GM21515 (cell line): ENCODE measurements at regions not wholly inside any gene's neighbourhood (a gene's known extent, or its start where the extent isn't known, plus 50 kb on each side); places are given as distances from the start of the nearest gene placed in this dataset.
"Not testable (repeated sequence)": the region's sequence is repeated elsewhere in the genome, so short reads cannot be mapped to it uniquely, and the experiment has no call there.

Experiments
- ATAC-seq: cut with Tn5 transposase; IDR thresholded peaks from one replicate; pipeline ENCODE4 v1.9.1; 2021; ENCODE audit not compliant: unreplicated experiment

DNA sequence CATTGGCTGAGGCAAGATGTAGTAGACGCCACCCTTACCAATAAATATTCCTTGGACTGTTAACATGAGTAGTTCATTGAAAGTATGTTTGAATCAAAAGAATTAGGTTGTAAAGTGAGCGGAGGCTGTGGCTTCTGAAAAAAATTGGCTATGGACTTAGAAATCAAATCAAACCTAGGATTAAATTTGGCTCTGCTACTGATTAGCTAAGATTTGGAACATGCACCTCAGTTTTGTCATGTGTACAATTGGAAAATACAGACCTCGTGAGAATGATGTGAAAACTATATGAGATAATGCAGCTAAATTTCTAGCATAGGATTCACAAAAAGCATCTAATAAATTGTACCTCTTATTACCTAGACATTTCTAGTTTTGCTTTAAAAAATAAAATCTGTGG is 85.3 kb upstream of the USP25 start:
- no peak for ATAC-seq

DNA sequence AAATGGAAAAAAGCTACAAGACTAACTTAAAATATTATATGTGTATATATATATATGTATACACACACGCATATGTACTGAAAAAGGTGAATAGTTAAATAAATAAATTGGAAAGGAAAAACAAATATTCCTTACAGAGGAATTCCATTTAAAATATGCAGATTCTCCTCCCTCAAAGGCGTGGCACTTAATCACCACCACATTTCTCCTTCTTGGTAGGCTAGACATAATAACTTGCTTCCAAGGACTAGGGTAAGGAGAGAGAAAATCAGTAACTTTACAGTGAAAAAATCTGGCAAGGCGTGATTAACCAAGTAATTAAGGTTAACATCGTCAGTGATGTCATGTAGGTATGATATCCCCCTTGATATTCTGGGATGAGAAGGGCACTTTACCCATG is 84.0 kb upstream of the USP25 start:
- ATAC-seq: no peak

DNA sequence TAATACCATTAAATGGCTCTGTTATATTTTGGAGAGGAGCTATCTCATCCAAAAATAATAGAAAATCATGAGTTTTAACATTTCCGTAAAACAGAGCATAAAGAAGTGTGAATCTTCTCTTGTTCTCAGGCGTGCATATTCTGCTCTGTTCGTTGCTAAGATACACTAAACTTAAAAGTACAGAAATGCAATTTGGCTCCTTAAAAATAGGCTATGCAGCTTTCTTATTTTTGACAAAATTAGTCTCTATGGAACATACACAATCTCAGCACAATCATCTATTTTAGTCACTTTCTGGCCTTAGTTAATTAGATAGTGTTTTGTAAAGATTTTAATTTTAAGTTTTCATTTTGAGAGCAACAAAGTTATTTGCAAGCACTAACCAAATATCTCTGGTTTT is 79.0 kb upstream of the USP25 start:
- no peak for ATAC-seq

DNA sequence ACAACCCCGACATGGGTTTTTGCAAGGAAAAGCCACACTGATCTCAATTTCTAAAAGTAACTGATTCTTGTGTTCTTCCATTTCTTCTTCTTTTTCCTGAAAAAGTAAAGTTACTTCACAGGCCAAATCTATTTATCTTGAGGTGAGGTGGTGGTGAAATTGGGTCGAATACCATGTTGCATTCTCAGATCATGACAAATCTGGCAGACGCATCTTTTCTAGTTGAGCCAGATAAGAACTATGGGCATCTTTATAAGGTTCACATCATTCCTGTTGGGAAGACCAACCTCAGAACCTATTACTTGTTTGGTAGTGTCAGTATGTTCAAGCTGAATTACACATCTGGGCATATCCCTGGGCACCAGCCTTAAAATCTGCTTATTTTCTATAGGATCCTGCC is 78.6 kb upstream of the USP25 start:
- no peak for ATAC-seq

DNA sequence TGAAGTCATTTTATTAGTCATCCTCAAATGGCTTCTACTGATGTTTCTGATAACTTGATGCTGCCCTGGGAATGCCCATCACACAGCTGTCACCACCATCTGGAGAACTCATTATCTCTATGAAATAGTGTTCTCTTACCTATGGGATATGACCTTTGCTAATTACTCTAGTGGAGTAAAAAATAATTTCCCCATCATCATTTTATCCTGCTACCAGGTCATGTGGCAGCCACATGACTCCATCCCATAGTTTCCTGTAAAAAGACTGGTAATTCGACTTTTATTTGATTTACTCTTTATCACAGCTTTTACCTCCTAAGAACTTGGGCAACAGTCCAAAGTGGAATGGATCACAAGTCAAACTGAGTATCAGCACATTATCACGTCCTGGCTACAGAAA is 76.1 kb upstream of the USP25 start:
- no peak for ATAC-seq

DNA sequence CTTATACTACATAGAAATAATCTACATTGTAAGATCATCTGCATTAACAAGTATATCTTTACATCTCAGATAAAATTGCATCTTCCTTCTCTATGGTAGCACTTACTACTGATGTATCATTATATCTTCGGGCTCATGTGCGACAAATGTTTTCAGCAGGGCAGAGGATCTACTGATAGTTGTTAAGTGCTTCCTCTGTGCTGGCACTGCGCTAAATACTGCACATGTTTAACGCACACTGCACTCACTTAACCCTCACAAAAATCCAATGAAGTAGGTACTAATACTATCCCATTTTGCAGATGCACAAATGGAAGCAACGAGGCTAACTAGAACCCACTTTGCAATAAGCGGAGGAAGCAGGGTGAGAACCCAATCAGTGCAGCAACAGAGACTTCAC is 75.6 kb upstream of the USP25 start:
- ATAC-seq: no peak

DNA sequence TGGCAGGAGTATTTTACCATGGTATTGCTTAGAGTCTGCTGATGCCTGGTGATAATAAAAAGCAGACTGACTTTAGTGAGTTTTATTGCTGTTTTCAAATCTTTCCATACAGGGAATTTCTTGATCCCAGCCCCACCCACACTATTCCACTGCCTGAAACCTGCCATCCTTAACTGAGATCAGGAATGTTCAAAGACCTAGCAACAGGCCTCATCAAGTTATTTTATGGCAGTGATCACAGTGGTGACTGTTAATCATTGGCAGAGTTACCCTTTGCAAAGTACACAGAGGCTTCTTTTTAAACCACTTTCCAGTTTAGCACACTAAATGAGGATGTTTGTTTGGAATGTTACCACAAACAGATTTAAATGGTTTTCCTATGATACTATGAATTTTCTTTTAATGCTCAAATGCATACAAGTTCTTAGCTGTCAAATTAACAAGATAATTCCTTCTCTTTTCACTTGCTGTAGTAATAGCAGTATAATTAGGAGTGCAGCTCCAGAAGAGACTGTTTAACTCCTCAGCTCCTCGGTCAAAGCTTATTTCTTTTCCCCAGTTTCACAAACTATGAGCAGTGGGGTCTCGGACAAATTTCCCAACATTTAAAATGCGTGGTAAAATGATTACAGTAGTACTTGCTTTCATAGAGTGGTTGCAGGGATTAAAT is 69.9 kb upstream of the USP25 start:
- ATAC-seq: no peak

DNA sequence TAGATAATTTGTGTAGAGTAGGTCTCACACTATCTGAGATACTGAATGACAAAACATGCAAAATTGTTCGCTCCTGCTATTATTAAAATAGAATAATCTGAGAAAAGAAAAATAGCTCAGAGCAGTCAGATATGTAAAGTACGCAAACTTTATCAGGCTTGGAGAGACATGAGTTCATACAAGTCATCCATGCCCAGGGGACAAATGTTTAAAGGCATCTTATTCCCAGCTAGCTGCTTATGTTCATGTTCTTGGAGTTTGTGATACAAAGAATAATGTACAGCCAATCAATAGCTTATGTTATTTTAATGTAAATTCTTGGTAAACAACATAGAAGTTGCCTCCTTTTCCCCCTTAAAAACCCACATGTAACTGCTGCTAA is 69.4 kb upstream of the USP25 start:
- ATAC-seq: no peak

DNA sequence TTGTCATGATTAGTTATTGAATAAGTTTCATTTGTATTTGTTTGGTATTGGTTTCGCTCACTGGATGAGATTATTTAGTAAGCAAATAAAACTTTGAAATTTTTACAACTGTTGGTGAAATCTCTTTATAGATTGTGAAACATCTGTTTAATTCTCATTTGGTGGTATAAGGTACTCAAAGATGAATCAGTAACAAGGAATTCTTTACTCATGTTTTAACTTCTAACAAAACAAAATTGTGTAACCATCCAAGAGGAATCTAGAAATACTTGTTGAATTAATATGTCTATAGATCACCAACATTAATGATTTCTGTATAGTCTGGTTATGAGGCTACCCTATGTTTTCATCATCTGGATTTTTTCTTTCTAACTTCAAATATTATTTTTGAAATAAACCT is 62.8 kb upstream of the USP25 start:
- no peak for ATAC-seq

DNA sequence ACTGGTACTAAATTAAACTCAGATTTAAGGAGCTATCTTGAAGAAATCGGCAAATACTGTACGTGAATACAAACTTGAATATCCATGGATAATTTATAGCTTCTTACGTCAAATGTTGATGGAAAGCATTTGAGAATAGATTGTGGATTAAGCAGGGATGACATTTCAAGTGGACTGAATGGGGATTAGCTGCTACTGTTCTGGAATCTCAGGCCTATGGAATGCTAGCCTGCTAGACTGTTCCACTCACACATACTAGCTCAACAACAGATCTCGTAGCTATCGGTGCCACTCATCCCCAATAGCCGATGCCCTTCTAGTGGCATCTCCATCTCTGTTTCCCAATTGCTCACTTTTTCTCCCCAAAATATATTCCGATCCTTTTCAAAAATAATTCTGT is 62.0 kb upstream of the USP25 start:
- ATAC-seq: no peak

DNA sequence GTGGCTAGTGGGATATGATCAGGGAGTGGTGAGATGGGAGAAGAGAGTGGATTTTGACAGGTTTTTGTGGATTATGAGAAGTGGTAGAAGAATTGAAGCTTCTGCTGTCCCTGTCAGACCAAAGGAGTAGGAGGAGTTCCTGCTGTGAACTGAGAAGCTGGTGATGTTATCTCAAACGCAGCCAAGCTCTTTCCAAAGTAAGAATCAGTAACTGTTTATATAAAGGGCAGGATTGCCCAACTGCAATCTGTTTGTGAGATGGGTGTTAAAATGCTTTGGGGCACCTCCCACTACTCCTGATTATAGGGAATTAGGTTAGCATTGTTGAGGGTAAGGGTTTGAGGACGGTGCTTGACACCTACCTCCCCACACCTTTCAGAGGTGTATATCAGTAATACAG is 60.5 kb upstream of the USP25 start:
- no peak for ATAC-seq

DNA sequence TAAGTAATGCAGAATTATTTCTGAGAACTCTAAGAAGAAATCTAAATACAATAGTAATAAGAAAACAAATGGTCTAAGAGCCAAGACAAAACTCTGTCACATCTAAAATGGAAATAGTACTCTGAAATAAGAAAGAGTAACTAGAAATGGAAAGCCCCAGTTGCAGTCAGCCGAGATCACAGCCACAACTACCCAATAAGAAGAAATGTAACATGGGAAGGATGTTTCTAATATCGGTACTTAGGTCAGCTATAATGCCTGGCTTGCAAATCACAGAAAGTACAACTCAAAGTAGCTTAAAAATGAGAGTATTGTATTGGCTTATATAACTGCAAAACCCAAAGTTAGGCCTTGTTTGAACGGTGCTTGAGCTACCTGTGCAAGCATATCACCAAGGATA is 58.6 kb upstream of the USP25 start:
- ATAC-seq: no peak

DNA sequence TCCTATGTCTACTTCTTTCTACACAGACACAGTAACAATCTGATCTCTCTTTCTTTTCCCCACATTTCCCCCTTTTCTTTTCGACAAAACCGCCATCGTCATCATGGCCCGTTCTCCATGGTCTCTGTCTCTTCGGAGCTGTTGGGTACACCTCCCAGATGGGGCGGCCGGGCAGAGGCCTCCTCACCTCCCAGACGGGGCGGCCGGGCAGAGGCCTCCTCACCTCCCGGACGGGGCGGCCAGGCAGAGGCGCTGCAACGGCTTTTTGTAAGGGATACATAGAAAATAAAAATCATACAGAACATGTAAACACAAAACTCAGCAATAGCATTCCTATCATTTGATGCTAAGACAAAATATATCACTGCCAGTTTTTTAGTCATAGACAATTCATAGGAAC is 57.2 kb upstream of the USP25 start:
- ATAC-seq: not testable (repeated sequence)

DNA sequence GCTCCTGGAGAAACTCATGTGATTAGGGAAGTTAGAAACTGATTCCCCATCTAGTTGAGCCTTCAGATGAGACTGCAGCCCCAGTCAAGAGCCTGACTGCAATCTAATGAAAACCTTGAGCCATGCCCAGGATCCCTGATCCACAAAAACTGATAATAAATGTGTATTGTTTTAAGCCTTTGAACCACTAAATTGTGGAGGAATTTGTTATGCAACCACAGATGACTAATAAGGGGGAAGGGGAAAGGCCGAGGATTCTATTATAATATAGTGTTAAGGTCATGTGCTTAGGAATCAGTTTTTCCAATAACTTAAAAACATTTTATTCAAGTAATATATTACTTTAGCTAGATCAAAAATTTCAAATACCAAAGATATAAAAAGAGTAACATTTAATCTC is 52.8 kb upstream of the USP25 start:
- ATAC-seq: no peak

DNA sequence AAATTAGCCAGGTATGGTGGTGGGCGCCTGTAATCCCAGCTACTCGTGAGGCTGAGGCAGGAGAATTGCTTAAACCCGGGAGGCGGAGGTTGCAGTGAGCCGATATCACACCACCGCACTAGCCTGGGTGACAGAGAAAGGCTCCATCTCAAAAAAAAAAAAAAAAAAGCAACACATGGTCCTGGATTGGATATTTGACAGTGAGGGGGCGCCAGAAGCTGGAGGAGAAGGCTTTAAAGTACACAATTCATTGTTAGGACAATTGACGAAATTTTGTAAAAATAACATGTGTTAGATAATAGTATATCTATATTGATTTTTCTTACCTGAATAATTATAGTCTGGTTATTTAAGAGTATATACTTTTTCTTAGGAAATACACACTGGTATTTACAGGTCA is 50.2 kb upstream of the USP25 start:
- ATAC-seq: no peak
